ENCODE measurements at regions not wholly inside any gene's neighbourhood (a gene's known extent, or its start where the extent isn't known, plus 50 kb on each side); places are given as distances from the start of the nearest gene placed in this dataset.

DNA sequence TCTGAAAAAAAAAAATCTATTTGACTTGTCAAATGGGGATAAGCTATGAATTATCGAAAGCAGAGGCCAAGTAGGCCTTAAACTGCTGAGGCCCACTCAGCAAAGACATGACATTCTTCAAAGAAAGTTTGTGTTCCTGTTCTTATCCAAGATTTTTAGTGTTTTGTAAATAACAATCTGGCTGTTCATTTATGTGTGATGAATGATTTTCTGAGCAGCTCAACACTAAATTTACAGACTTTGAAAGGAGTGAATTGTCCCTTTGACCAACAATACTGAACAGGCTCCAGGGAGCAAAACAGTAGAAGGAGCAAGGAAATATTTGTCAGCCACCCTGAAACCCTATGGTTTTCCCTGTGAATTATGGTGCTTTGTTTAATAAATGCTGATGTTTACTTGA lies 512.6 kb upstream of the NAALADL2 start:
- H2AFZ ChIP-seq (ENCODE audit: low read length), result no peak overlapping the region
- no peaks in the 10 kb centered on the region for H3K9me3 ChIP-seq (ENCODE audit: low read length)
- BruUV-seq (replicated peaks), result no TSS peak
- no peak overlapping the region for H3K27ac ChIP-seq (ENCODE audit: low read depth, low read length, poor library complexity, severe bottlenecking)
- H3K4me2 ChIP-seq (ENCODE audit: low read length), result no peak overlapping the region
- intact Hi-C loops (cut with micrococcal nuclease; ENCODE audit: unreplicated experiment), result no loop called here
- H4K20me1 ChIP-seq (ENCODE audit: insufficient read depth, low read length), result no peaks in the 10 kb centered on the region
- no peaks in the 10 kb centered on the region for H3K9me2 ChIP-seq (ENCODE audit: insufficient read depth, low read length)
- CTCF ChIA-PET (ENCODE audit: unreplicated experiment), result no interaction called here
- TF ChIP-seq, protein P1, sequence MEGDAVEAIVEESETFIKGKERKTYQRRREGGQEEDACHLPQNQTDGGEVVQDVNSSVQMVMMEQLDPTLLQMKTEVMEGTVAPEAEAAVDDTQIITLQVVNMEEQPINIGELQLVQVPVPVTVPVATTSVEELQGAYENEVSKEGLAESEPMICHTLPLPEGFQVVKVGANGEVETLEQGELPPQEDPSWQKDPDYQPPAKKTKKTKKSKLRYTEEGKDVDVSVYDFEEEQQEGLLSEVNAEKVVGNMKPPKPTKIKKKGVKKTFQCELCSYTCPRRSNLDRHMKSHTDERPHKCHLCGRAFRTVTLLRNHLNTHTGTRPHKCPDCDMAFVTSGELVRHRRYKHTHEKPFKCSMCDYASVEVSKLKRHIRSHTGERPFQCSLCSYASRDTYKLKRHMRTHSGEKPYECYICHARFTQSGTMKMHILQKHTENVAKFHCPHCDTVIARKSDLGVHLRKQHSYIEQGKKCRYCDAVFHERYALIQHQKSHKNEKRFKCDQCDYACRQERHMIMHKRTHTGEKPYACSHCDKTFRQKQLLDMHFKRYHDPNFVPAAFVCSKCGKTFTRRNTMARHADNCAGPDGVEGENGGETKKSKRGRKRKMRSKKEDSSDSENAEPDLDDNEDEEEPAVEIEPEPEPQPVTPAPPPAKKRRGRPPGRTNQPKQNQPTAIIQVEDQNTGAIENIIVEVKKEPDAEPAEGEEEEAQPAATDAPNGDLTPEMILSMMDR (conservative IDR thresholded peaks at IDR 0.05; ENCODE audit: low read length), result no peak
- no peak for TF ChIP-seq EZH2phosphoT487 (IDR thresholded peaks at IDR 0.05; ENCODE audit: borderline replicate concordance, low read depth, low read length)
- DNase-seq (ENCODE audit: low spot score), result no peak
- H3K4me3 ChIP-seq (ENCODE audit: low read depth, low read length, poor library complexity, severe bottlenecking), result no peak overlapping the region
- H3K36me3 ChIP-seq (ENCODE audit: insufficient read depth, low read length), result no peaks in the 10 kb centered on the region
- H3K4me1 ChIP-seq (ENCODE audit: insufficient read depth, low read length, poor library complexity, severe bottlenecking), result no peaks in the 10 kb centered on the region
- POLR2A ChIA-PET, result interaction anchor here (0.6 kb wide), 1 partner anchor 330 kb away, joined by 3 read pairs; no protein-coding TSS in a partner anchor
- H3K79me2 ChIP-seq (ENCODE audit: insufficient read depth, low read depth, low read length), result no peaks in the 10 kb centered on the region

GRCh38 chr3:174347474-174348138 lies 511.5 kb upstream of the NAALADL2 start:
- ChIA-PET POLR2A (interaction anchor here (0.7 kb wide), 1 partner anchor 71 kb away, joined by 5 read pairs; no protein-coding TSS in a partner anchor), CTCF (ENCODE audit: unreplicated experiment) (no interaction called here)
- TF ChIP-seq, protein P1 (conservative IDR thresholded peaks at IDR 0.05; ENCODE audit: low read length), result no peak
- TF ChIP-seq EZH2phosphoT487 (IDR thresholded peaks at IDR 0.05; ENCODE audit: borderline replicate concordance, low read depth, low read length), result no peak
- no TSS peak for BruUV-seq (replicated peaks)
- H3K4me3 ChIP-seq (ENCODE audit: low read depth, low read length, poor library complexity, severe bottlenecking), result no peak overlapping the region
- no peaks in the 10 kb centered on the region for H3K79me2 ChIP-seq (ENCODE audit: insufficient read depth, low read depth, low read length)
- H3K9me2 ChIP-seq (ENCODE audit: insufficient read depth, low read length), result no peaks in the 10 kb centered on the region
- no peaks in the 10 kb centered on the region for H3K36me3 ChIP-seq (ENCODE audit: insufficient read depth, low read length)
- H4K20me1 ChIP-seq (ENCODE audit: insufficient read depth, low read length), result no peaks in the 10 kb centered on the region
- no peak for DNase-seq (ENCODE audit: low spot score)
- H3K4me1 ChIP-seq (ENCODE audit: insufficient read depth, low read length, poor library complexity, severe bottlenecking), result no peaks in the 10 kb centered on the region
- no peak overlapping the region for H2AFZ ChIP-seq (ENCODE audit: low read length)
- intact Hi-C loops (cut with micrococcal nuclease; ENCODE audit: unreplicated experiment), result no loop called here
- H3K4me2 ChIP-seq (ENCODE audit: low read length), result no peak overlapping the region
- no peak overlapping the region for H3K27ac ChIP-seq (ENCODE audit: low read depth, low read length, poor library complexity, severe bottlenecking)
- no peaks in the 10 kb centered on the region for H3K9me3 ChIP-seq (ENCODE audit: low read length)

DNA sequence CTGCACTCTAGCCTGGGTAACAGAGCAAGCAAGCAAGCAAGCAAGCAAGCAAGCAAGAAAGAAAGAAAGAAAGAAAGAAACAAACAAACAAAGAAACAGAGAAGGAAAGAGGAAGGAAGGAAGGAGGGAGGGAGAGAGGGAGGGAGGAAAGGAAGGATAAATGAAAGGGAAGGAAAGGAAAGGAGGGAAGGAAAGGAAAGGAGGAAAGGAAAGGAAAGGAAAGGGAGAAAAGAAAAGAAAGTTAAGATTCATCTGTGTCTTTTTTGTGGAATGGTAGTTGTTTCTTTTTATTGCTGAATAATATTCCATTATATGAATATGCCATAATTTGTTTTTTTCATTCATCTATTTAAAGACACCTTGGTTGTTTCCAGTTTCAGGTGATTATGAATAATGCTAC lies 506.9 kb upstream of the NAALADL2 start:
- ChIA-PET POLR2A (no interaction called here), CTCF (ENCODE audit: unreplicated experiment) (no interaction called here)
- Histone ChIP-seq H3K36me3 (ENCODE audit: insufficient read depth, low read length) (no peaks in the 10 kb centered on the region), H3K4me2 (ENCODE audit: low read length) (no peak overlapping the region), H3K4me1 (ENCODE audit: insufficient read depth, low read length, poor library complexity, severe bottlenecking) (no peaks in the 10 kb centered on the region), H3K9me2 (ENCODE audit: insufficient read depth, low read length) (no peaks in the 10 kb centered on the region), H2AFZ (ENCODE audit: low read length) (no peak overlapping the region), H4K20me1 (ENCODE audit: insufficient read depth, low read length) (no peaks in the 10 kb centered on the region), H3K9me3 (ENCODE audit: low read length) (no peaks in the 10 kb centered on the region), H3K27ac (ENCODE audit: low read depth, low read length, poor library complexity, severe bottlenecking) (no peak overlapping the region), H3K4me3 (ENCODE audit: low read depth, low read length, poor library complexity, severe bottlenecking) (no peak overlapping the region), H3K79me2 (ENCODE audit: insufficient read depth, low read depth, low read length) (no peaks in the 10 kb centered on the region)
- DNase-seq (ENCODE audit: low spot score), result no peak
- BruUV-seq (replicated peaks), result no TSS peak
- intact Hi-C loops (cut with micrococcal nuclease; ENCODE audit: unreplicated experiment), result no loop called here
- no peak for TF ChIP-seq EZH2phosphoT487 (IDR thresholded peaks at IDR 0.05; ENCODE audit: borderline replicate concordance, low read depth, low read length)
- TF ChIP-seq, protein P1 (conservative IDR thresholded peaks at IDR 0.05; ENCODE audit: low read length), result no peak
